Neural cell (in vitro differentiated cells): ENCODE measurements at regions not wholly inside any gene's neighbourhood (a gene's known extent, or its start where the extent isn't known, plus 50 kb on each side); places are given as distances from the start of the nearest gene placed in this dataset.

ENCODE experiments used
- H2AFZ ChIP-seq: fragments of 200-600, 300-800 bp; sonication (generic), shearing (Covaris generic); 2 replicates; pipeline ENCODE4 v1.6.0; 2014; ENCODE audit warnings: low read depth, mild to moderate bottlenecking, antibody characterized with exemption, low read length, moderate library complexity
- H3F3A ChIP-seq: fragments of 200-600 bp; shearing (Covaris generic); 2 replicates; pipeline ENCODE4 v1.6.1; 2016; ENCODE audit warnings: mild to moderate bottlenecking, moderate library complexity, mixed read lengths, antibody characterized with exemption, low read length; ENCODE audit not compliant: insufficient read depth, poor library complexity, severe bottlenecking
- H3K27ac ChIP-seq: fragments of 200-600, 300-800 bp; sonication (generic), shearing (Covaris generic); 2 replicates; pipeline ENCODE4 v1.5.1; 2014; ENCODE audit warnings: mild to moderate bottlenecking, low read length, moderate library complexity
- H3K27me3 ChIP-seq: fragments of 300-800, 200-600 bp; sonication (generic), shearing (Covaris generic); 2 replicates; pipeline ENCODE4 v1.6.0; 2014; ENCODE audit warnings: mild to moderate bottlenecking, low read depth, low read length, moderate library complexity; ENCODE audit not compliant: insufficient read depth
- H3K36me3 ChIP-seq: fragments of 300-800, 200-600 bp; sonication (generic), shearing (Covaris generic); 2 replicates; pipeline ENCODE4 v1.5.1; 2014; ENCODE audit warnings: mild to moderate bottlenecking, antibody characterized with exemption, low read length, moderate library complexity; ENCODE audit not compliant: insufficient read depth
- H3K4me2 ChIP-seq: fragments of 300-800, 200-600 bp; sonication (generic), shearing (Covaris generic); 2 replicates; pipeline ENCODE4 v1.6.0; 2014; ENCODE audit warnings: mild to moderate bottlenecking, low read length
- H3K4me3 ChIP-seq: fragments of 300-800, 200-600 bp; sonication (generic), shearing (Covaris generic); 2 replicates; pipeline ENCODE4 v1.5.1; 2014; ENCODE audit warnings: mild to moderate bottlenecking, low read length, moderate library complexity
- H3K79me2 ChIP-seq: fragments of 200-600 bp; shearing (Covaris generic); replicated peaks from 2 replicates; pipeline ENCODE4 v1.6.0; 2014; ENCODE audit warnings: mild to moderate bottlenecking, low read length, moderate library complexity; ENCODE audit not compliant: insufficient read depth
- H3K9ac ChIP-seq: fragments of 300-800, 200-600 bp; sonication (generic), shearing (Covaris generic); 2 replicates; pipeline ENCODE4 v1.6.1; 2016; ENCODE audit warnings: mild to moderate bottlenecking, low read length, mixed read lengths
- H3K9me2 ChIP-seq: fragments of 200-600 bp; shearing (Covaris generic); 2 replicates; pipeline ENCODE4 v1.6.1; 2016; ENCODE audit warnings: mild to moderate bottlenecking, low read length, mixed read lengths; ENCODE audit not compliant: insufficient read depth
- H3K9me3 ChIP-seq: fragments of 200-600, 300-800 bp; sonication (generic), shearing (Covaris generic); 2 replicates; pipeline ENCODE4 v1.6.1; 2016; ENCODE audit warnings: mild to moderate bottlenecking, mixed run types, low read length, moderate library complexity, mixed read lengths
- H4K20me1 ChIP-seq: fragments of 200-600 bp; shearing (Covaris generic); 2 replicates; pipeline ENCODE4 v1.6.1; 2016; ENCODE audit warnings: mild to moderate bottlenecking, mixed run types; ENCODE audit not compliant: insufficient read depth
- CTCF ChIP-seq: fragments of 450-650 bp; IDR thresholded peaks from 2 replicates; pipeline ENCODE4 v1.5.1; 2014; ENCODE audit warnings: antibody characterized with exemption, mild to moderate bottlenecking, moderate library complexity; ENCODE audit not compliant: poor library complexity, severe bottlenecking
- EP300 ChIP-seq: fragments of 450-650 bp; conservative IDR thresholded peaks from 2 replicates; pipeline ENCODE4 v1.6.1; 2014; ENCODE audit warnings: antibody characterized with exemption, mild to moderate bottlenecking, moderate library complexity; ENCODE audit not compliant: poor library complexity, severe bottlenecking
- EZH2 ChIP-seq: fragments of 200-600, 300-800 bp; shearing (Covaris generic), sonication (generic); IDR thresholded peaks from 2 replicates; pipeline ENCODE4 v1.6.1; 2014; ENCODE audit warnings: antibody characterized with exemption, low read length, borderline replicate concordance, mild to moderate bottlenecking; ENCODE audit not compliant: insufficient read depth, poor library complexity, severe bottlenecking
- MXI1 ChIP-seq: fragments of 450-650 bp; conservative IDR thresholded peaks from 2 replicates; pipeline ENCODE4 v1.6.1; 2014; ENCODE audit warnings: antibody characterized with exemption, mild to moderate bottlenecking; ENCODE audit not compliant: poor library complexity, severe bottlenecking
- POLR2AphosphoS5 ChIP-seq: IDR thresholded peaks from 2 replicates; pipeline ENCODE4 v1.6.1; 2012
- RAD21 ChIP-seq: fragments of 450-650 bp; conservative IDR thresholded peaks from 2 replicates; pipeline ENCODE4 v1.6.1; 2014; ENCODE audit warnings: antibody characterized with exemption, mild to moderate bottlenecking, moderate library complexity
- REST ChIP-seq: IDR thresholded peaks from 2 replicates; pipeline ENCODE4 v1.6.1; 2012; ENCODE audit warnings: borderline replicate concordance
- SMC3 ChIP-seq: fragments of 450-650 bp; conservative IDR thresholded peaks from 2 replicates; pipeline ENCODE4 v1.6.1; 2014; ENCODE audit warnings: antibody characterized with exemption, mild to moderate bottlenecking, moderate library complexity; ENCODE audit not compliant: poor library complexity
- TAF1 ChIP-seq: IDR thresholded peaks from 2 replicates; pipeline ENCODE4 v1.6.1; 2012; ENCODE audit warnings: low read depth

- Histone ChIP-seq H3K9ac (no peak overlapping the region), H3K79me2 (no peaks in the 10 kb centered on the region), H3K4me2 (no peak overlapping the region), H3K9me3 (peaks cover 4% of the 10 kb centered on the region), H3K27ac (no peak overlapping the region), H3K4me3 (no peak overlapping the region), H3K27me3 (no peaks in the 10 kb centered on the region), H2AFZ (no peak overlapping the region), H4K20me1 (no peaks in the 10 kb centered on the region), H3K36me3 (no peaks in the 10 kb centered on the region), H3K9me2 (no peaks in the 10 kb centered on the region), H3F3A (no peaks in the 10 kb centered on the region)
- no peak for TF ChIP-seq EZH2
- no peak for TF ChIP-seq TAF1
These were observed 1434.7 kb upstream of the PCDH20 start for GRCh38 chr13:62850331-62850730.

GRCh38 chr13:62847520-62847919, 1431.9 kb upstream of the PCDH20 start:
- TF ChIP-seq CTCF, result no peak
- no peak for TF ChIP-seq EZH2
- no peak for TF ChIP-seq RAD21
- Histone ChIP-seq H3K79me2 (no peaks in the 10 kb centered on the region), H3K4me2 (no peak overlapping the region), H3K9ac (no peak overlapping the region), H3K27ac (no peak overlapping the region), H3K27me3 (no peaks in the 10 kb centered on the region), H4K20me1 (no peaks in the 10 kb centered on the region), H3K9me2 (no peaks in the 10 kb centered on the region), H3K36me3 (no peaks in the 10 kb centered on the region), H3K4me3 (no peak overlapping the region), H3F3A (no peaks in the 10 kb centered on the region), H3K9me3 (peaks cover 4% of the 10 kb centered on the region), H2AFZ (no peak overlapping the region)

- Histone ChIP-seq H3K9me3 (peaks cover 1% of the 10 kb centered on the region), H3K9me2 (no peaks in the 10 kb centered on the region), H3K36me3 (no peaks in the 10 kb centered on the region), H3K27me3 (no peaks in the 10 kb centered on the region), H2AFZ (no peak overlapping the region), H3K27ac (no peak overlapping the region), H3K4me3 (no peak overlapping the region), H3F3A (no peaks in the 10 kb centered on the region), H3K9ac (no peak overlapping the region), H4K20me1 (no peaks in the 10 kb centered on the region), H3K4me2 (no peak overlapping the region), H3K79me2 (no peaks in the 10 kb centered on the region)
- TF ChIP-seq MXI1 (no peak), RAD21 (no peak), EZH2 (no peak), REST (no peak), POLR2AphosphoS5 (no peak), TAF1 (no peak), EP300 (no peak), CTCF (no peak), SMC3 (no peak)
These were observed 1430.7 kb upstream of the PCDH20 start for GRCh38 chr13:62846302-62846701.
